Loucy (cell line): ENCODE measurements at regions not wholly inside any gene's neighbourhood (a gene's known extent, or its start where the extent isn't known, plus 50 kb on each side); places are given as distances from the start of the nearest gene placed in this dataset.

Experiments used
- EZH2phosphoT487 ChIP-seq: fragments of 200-600 bp; IDR thresholded peaks from 2 replicates; pipeline ENCODE4 v1.6.1; 2018; ENCODE audit warnings: antibody characterized with exemption, mild to moderate bottlenecking, moderate library complexity, borderline replicate concordance
- TF ChIP-seq, protein P1 (sequence below): fragments of 200-600 bp; sonication (generic); conservative IDR thresholded peaks from 2 replicates; pipeline ENCODE4 v1.5.1; 2014; ENCODE audit warnings: mild to moderate bottlenecking, antibody characterized with exemption, low read length

DNA sequence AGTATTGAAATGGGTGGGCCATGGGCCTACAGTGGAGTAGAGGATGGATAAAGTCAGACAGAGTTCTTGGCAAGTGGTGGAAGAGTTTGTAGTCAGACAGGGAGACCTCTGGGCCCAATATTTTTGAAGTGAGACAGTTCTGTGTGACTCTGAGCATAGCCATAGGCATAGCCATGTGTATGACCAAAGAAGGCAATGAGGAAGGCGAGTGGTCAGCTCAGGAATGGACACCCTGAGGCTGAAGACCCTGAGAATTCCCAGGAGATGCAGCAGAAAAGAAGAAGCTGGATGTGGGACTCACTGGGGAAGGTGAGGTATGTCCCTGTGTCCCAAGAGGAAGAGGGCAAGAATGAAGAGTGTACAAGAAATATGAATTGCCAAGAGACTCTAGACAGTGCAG lies 210.6 kb upstream of the IRF2BP2 start:
- TF ChIP-seq, protein P1, sequence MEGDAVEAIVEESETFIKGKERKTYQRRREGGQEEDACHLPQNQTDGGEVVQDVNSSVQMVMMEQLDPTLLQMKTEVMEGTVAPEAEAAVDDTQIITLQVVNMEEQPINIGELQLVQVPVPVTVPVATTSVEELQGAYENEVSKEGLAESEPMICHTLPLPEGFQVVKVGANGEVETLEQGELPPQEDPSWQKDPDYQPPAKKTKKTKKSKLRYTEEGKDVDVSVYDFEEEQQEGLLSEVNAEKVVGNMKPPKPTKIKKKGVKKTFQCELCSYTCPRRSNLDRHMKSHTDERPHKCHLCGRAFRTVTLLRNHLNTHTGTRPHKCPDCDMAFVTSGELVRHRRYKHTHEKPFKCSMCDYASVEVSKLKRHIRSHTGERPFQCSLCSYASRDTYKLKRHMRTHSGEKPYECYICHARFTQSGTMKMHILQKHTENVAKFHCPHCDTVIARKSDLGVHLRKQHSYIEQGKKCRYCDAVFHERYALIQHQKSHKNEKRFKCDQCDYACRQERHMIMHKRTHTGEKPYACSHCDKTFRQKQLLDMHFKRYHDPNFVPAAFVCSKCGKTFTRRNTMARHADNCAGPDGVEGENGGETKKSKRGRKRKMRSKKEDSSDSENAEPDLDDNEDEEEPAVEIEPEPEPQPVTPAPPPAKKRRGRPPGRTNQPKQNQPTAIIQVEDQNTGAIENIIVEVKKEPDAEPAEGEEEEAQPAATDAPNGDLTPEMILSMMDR: no peak
- TF ChIP-seq EZH2phosphoT487: no peak
